SK-N-SH (cell line): ENCODE measurements at regions not wholly inside any gene's neighbourhood (a gene's known extent, or its start where the extent isn't known, plus 50 kb on each side); places are given as distances from the start of the nearest gene placed in this dataset.

ENCODE experiments used
- CTCF ChIA-PET: fragments of 300-600, 350-600 bp; formaldehyde crosslinking; extraction: SDS; loops from one replicate; lab custom pipeline; 2021; lab: Yijun Ruan, JAX
- POLR2A ChIA-PET: fragments of 350-600 bp; sonication (Branson Sonifier 250); formaldehyde crosslinking; extraction: SDS; loops from one replicate; lab custom pipeline; 2020; ENCODE audit warnings: antibody characterized with exemption, inconsistent platforms; lab: Yijun Ruan, JAX
- DNase-seq: peaks from one replicate; pipeline ENCODE4 v3.0.0; 2012
- H2AFZ ChIP-seq: fragments of 200-600 bp; sonication (generic); 2 replicates; pipeline ENCODE4 v1.8.1; 2016; ENCODE audit warnings: antibody characterized with exemption, mild to moderate bottlenecking, low read depth
- H3F3A ChIP-seq: fragments of 200-600 bp; sonication (generic); replicated peaks from 2 replicates; pipeline ENCODE3; 2016; ENCODE audit warnings: antibody characterized with exemption, mild to moderate bottlenecking; ENCODE audit not compliant: insufficient read depth
- H3K27ac ChIP-seq, 2 experiments: fragments of 200-500 bp in 1 of 2; fragments of 200-600 bp in 1 of 2; sonication (Bioruptor generic) in 1 of 2; sonication (generic), shearing (Covaris generic) in 1 of 2; 2 replicates each; pipeline versions ENCODE4 v1.5.1 to v1.6.1; 2014 to 2016; ENCODE audit warnings: low read depth in 2 of 2, inconsistent platforms in 1 of 2, low read length in 1 of 2, mild to moderate bottlenecking in 1 of 2, mixed read lengths in 1 of 2
- H3K27me3 ChIP-seq: fragments of 200-600 bp; sonication (generic), shearing (Covaris generic); 2 replicates; pipeline ENCODE4 v1.6.1; 2016; ENCODE audit warnings: mixed run types; ENCODE audit not compliant: insufficient read depth
- H3K36me3 ChIP-seq, 2 experiments: fragments of 200-500 bp in 1 of 2; fragments of 200-600 bp in 1 of 2; sonication (Bioruptor generic) in 1 of 2; sonication (generic) in 1 of 2; replicated peaks in 1 of 2; 2 replicates each; pipeline versions ENCODE3 to v1.5.1; 2014 to 2016; ENCODE audit warnings: low read length in 1 of 2, mild to moderate bottlenecking in 1 of 2; ENCODE audit not compliant: insufficient read depth in 2 of 2, control insufficient read depth in 1 of 2
- H3K4me1 ChIP-seq, 2 experiments: fragments of 200-500 bp in 1 of 2; fragments of 200-600 bp in 1 of 2; sonication (Bioruptor generic) in 1 of 2; sonication (generic), shearing (Covaris generic) in 1 of 2; 2 replicates each; pipeline versions ENCODE4 v1.5.1 to v1.6.1; 2014 to 2016; ENCODE audit warnings: low read depth in 1 of 2, low read length in 1 of 2, mixed run types in 1 of 2; ENCODE audit not compliant: insufficient read depth in 2 of 2, control insufficient read depth in 1 of 2
- H3K4me2 ChIP-seq: fragments of 200-600 bp; sonication (generic), shearing (Covaris generic); 2 replicates; pipeline ENCODE4 v1.6.1; 2017; ENCODE audit warnings: mixed run types
- H3K4me3 ChIP-seq, 2 experiments: fragments of 200-500 bp in 1 of 2; fragments of 200-600 bp in 1 of 2; sonication (Bioruptor generic) in 1 of 2; sonication (generic), shearing (Covaris generic) in 1 of 2; 2 replicates each; pipeline versions ENCODE4 v1.5.1 to v1.8.1; 2014 to 2016; ENCODE audit warnings: low read depth in 2 of 2, inconsistent platforms in 1 of 2, low read length in 1 of 2, mild to moderate bottlenecking in 1 of 2, mixed read lengths in 1 of 2, moderate library complexity in 1 of 2
- H3K79me2 ChIP-seq: fragments of 200-600 bp; sonication (generic); 2 replicates; pipeline ENCODE4 v1.8.1; 2017; ENCODE audit warnings: mild to moderate bottlenecking; ENCODE audit not compliant: insufficient read depth
- H3K9ac ChIP-seq: fragments of 200-600 bp; sonication (generic); 2 replicates; pipeline ENCODE4 v1.6.1; 2017; ENCODE audit warnings: mixed run types
- H3K9me2 ChIP-seq: fragments of 200-600 bp; sonication (generic); 2 replicates; pipeline ENCODE4 v1.6.1; 2017; ENCODE audit warnings: mixed run types
- H3K9me3 ChIP-seq: fragments of 200-600 bp; sonication (generic); 2 replicates; pipeline ENCODE4 v1.6.1; 2017; ENCODE audit warnings: mixed run types, mild to moderate bottlenecking, moderate library complexity
- H4K20me1 ChIP-seq: fragments of 200-600 bp; sonication (generic); 2 replicates; pipeline ENCODE4 v1.6.1; 2017; ENCODE audit warnings: mild to moderate bottlenecking, mixed run types; ENCODE audit not compliant: insufficient read depth
- CHD2 ChIP-seq: fragments of 150-350 bp; IDR thresholded peaks from 2 replicates; pipeline ENCODE4 v1.6.1; 2018; ENCODE audit warnings: low read length; ENCODE audit not compliant: partially characterized antibody
- ELF1 ChIP-seq: IDR thresholded peaks from 2 replicates; pipeline ENCODE4 v1.4.0; 2012
- EP300 ChIP-seq, 2 experiments: IDR thresholded peaks; 2 replicates each; pipeline versions ENCODE4 v1.4.0 to v1.6.1; 2012; ENCODE audit warnings: borderline replicate concordance in 1 of 2, low read depth in 1 of 2, low read length in 1 of 2
- FOXJ3 ChIP-seq: sonication (generic); formaldehyde crosslinking; IDR thresholded peaks from 2 replicates; pipeline ENCODE4 v1.5.1; 2020; ENCODE audit warnings: mild to moderate bottlenecking, missing genetic modification reagents
- FOXM1 ChIP-seq: IDR thresholded peaks from 2 replicates; pipeline ENCODE4 v1.4.0; 2012; ENCODE audit warnings: low read depth, mild to moderate bottlenecking
- GABPA ChIP-seq: IDR thresholded peaks from 2 replicates; pipeline ENCODE4 v1.4.0; 2012; ENCODE audit warnings: low read depth, mild to moderate bottlenecking
- GATA2 ChIP-seq: sonication (generic); formaldehyde crosslinking; IDR thresholded peaks from 2 replicates; pipeline ENCODE4 v1.5.0; 2020; ENCODE audit warnings: mild to moderate bottlenecking, missing genetic modification reagents
- JUND ChIP-seq: IDR thresholded peaks from 2 replicates; pipeline ENCODE4 v1.4.0; 2012
- MEF2A ChIP-seq: IDR thresholded peaks from 2 replicates; pipeline ENCODE4 v1.4.0; 2012; ENCODE audit warnings: low read depth, borderline replicate concordance
- MXI1 ChIP-seq: IDR thresholded peaks from 2 replicates; pipeline ENCODE4 v1.6.1; 2012; ENCODE audit warnings: mild to moderate bottlenecking, low read depth, low read length, improper control_type of control experiment
- NFIC ChIP-seq: IDR thresholded peaks from 2 replicates; pipeline ENCODE4 v1.4.0; 2012; ENCODE audit warnings: borderline replicate concordance
- NRF1 ChIP-seq: IDR thresholded peaks from 2 replicates; pipeline ENCODE4 v1.6.1; 2012; ENCODE audit warnings: low read depth, mild to moderate bottlenecking, low read length
- PBX3 ChIP-seq: IDR thresholded peaks from 2 replicates; pipeline ENCODE4; 2012
- RFX5 ChIP-seq: IDR thresholded peaks from 2 replicates; pipeline ENCODE4 v1.6.1; 2012; ENCODE audit warnings: mild to moderate bottlenecking, improper control_type of control experiment, low read length
- RXRA ChIP-seq: IDR thresholded peaks from 2 replicates; pipeline ENCODE4 v1.4.0; 2012; ENCODE audit warnings: low read depth, mild to moderate bottlenecking, borderline replicate concordance
- SMC3 ChIP-seq: IDR thresholded peaks from 2 replicates; pipeline ENCODE4 v1.6.1; 2012; ENCODE audit warnings: low read depth, low read length, improper control_type of control experiment
- TAF1 ChIP-seq: IDR thresholded peaks from 2 replicates; pipeline ENCODE4 v1.6.1; 2012; ENCODE audit warnings: low read depth, mild to moderate bottlenecking, low read length, moderate library complexity, borderline replicate concordance
- TCF12 ChIP-seq: IDR thresholded peaks from 2 replicates; pipeline ENCODE4 v1.4.0; 2012
- TEAD4 ChIP-seq: IDR thresholded peaks from 2 replicates; pipeline ENCODE4 v1.4.0; 2012; ENCODE audit warnings: mild to moderate bottlenecking, borderline replicate concordance; ENCODE audit not compliant: insufficient read depth
- USF1 ChIP-seq: IDR thresholded peaks from 2 replicates; pipeline ENCODE4 v1.4.0; 2012; ENCODE audit warnings: low read depth, borderline replicate concordance
- USF2 ChIP-seq: fragments of 150-350 bp; IDR thresholded peaks from 2 replicates; pipeline ENCODE4 v1.6.1; 2017; ENCODE audit warnings: antibody characterized with exemption, low read length, low read depth, borderline replicate concordance
- ZBTB33 ChIP-seq: IDR thresholded peaks from 2 replicates; pipeline ENCODE4 v1.4.0; 2012; ENCODE audit warnings: low read depth, borderline replicate concordance
- WGBS: methylation state at CpG from one replicate; pipeline ENCODE4 v1.1.6; 2017; ENCODE audit warnings: low lambda C conversion rate; 5-methylcytosine and 5-hydroxymethylcytosine counted together

- H3K9me3 ChIP-seq: no peaks in the 10 kb centered on the region
- ChIA-PET POLR2A (no interaction called here), CTCF (no interaction called here)
- no peak overlapping the region for H3K9ac ChIP-seq
- H3K27me3 ChIP-seq: no peaks in the 10 kb centered on the region
- no peaks in the 10 kb centered on the region for H3K79me2 ChIP-seq
- no peaks in the 10 kb centered on the region for H3K4me1 ChIP-seq
- no peaks in the 10 kb centered on the region for H3K36me3 ChIP-seq
- TF ChIP-seq RXRA (no peak), USF2 (no peak), JUND (no peak), SMC3 (no peak), NRF1 (no peak), ELF1 (no peak), RFX5 (no peak), TAF1 (no peak), GATA2 (no peak), FOXJ3 (no peak), FOXM1 (no peak), TEAD4 (no peak)
- H3K9me2 ChIP-seq: no peaks in the 10 kb centered on the region
- no peak overlapping the region for H3K27ac ChIP-seq
- WGBS: 7% methylated on average over 3 of the region's 3 CpGs
- DNase-seq: no peak
- H3K4me3 ChIP-seq: no peak overlapping the region
- no peaks in the 10 kb centered on the region for H3F3A ChIP-seq
- H4K20me1 ChIP-seq: no peaks in the 10 kb centered on the region
- no peak overlapping the region for H2AFZ ChIP-seq
- no peak overlapping the region for H3K4me2 ChIP-seq
These were observed 953.9 kb upstream of the ZNF722 start for GRCh38 chr7:63044721-63045120.

- Histone ChIP-seq H4K20me1 (no peaks in the 10 kb centered on the region), H3F3A (no peaks in the 10 kb centered on the region), H3K4me1 (no peaks in the 10 kb centered on the region), H3K27me3 (no peaks in the 10 kb centered on the region), H3K9me2 (no peaks in the 10 kb centered on the region), H3K4me3 (no peak overlapping the region), H3K9ac (no peak overlapping the region), H3K79me2 (no peaks in the 10 kb centered on the region), H3K4me2 (no peak overlapping the region)
- 2% methylated on average over 2 of the region's 2 CpGs for WGBS
- no peak for TF ChIP-seq JUND
- TF ChIP-seq GABPA: no peak
- no peak for TF ChIP-seq NFIC
- no peak for TF ChIP-seq PBX3
- TF ChIP-seq TAF1: no peak
- TF ChIP-seq CHD2: no peak
- TF ChIP-seq MXI1: no peak
- no peak for TF ChIP-seq ZBTB33
- TF ChIP-seq GATA2: no peak
- no peak for TF ChIP-seq MEF2A
- TF ChIP-seq USF1: no peak
- TF ChIP-seq EP300 (IDR thresholded peaks at IDR 0.05; ENCODE audit: borderline replicate concordance in 1 of 2, low read depth in 1 of 2, low read length in 1 of 2): no peak
- TF ChIP-seq TCF12: no peak
- TF ChIP-seq RXRA: no peak
- no peak for TF ChIP-seq ELF1
- TF ChIP-seq, all 33 proteins: peak for 0
- Histone ChIP-seq H3K9me3 (no peaks in the 10 kb centered on the region), H2AFZ (no peak overlapping the region), H3K36me3 (no peaks in the 10 kb centered on the region), H3K27ac (no peak overlapping the region)
- CTCF ChIA-PET: no interaction called here
- POLR2A ChIA-PET: no interaction called here
- DNase-seq: no peak
These were observed 953.1 kb upstream of the ZNF722 start for GRCh38 chr7:63045575-63045974.
